HCT116 (cell line): ENCODE measurements at regions not wholly inside any gene's neighbourhood (a gene's known extent, or its start where the extent isn't known, plus 50 kb on each side); places are given as distances from the start of the nearest gene placed in this dataset.

ENCODE experiments used
- ATAC-seq: fragments of 200-7000 bp; cut with Tn5 transposase; 2 replicates; pipeline ENCODE4 v1.9.1; 2020; ENCODE audit warnings: mild to moderate bottlenecking, moderate library complexity
- BruUV-seq: library from RNA; stranded (reverse); fragments of 400-500 nt; replicated peaks from 2 replicates; lab custom pipeline; 2021; lab: Mats Ljungman, UMichigan
- CTCF ChIA-PET: fragments of 300-600 bp; sonication (Branson Sonifier 250); formaldehyde crosslinking; loops from one replicate; lab custom pipeline; 2021; ENCODE audit warnings: antibody characterized with exemption; lab: Charles Lee
- POLR2A ChIA-PET: fragments of 300-600, 350-600 bp; sonication (Branson Sonifier 250); formaldehyde crosslinking; loops from one replicate; lab custom pipeline; 2021; ENCODE audit warnings: antibody characterized with exemption; lab: Charles Lee
- RAD21 ChIA-PET, 2 experiments: fragments of 300-600 bp; sonication (Branson Sonifier 250); formaldehyde crosslinking; loops; one replicate each; lab custom pipeline; 2023; ENCODE audit warnings: low total read pairs in 2 of 2; ENCODE audit not compliant: uncharacterized antibody in 2 of 2, unreplicated experiment in 2 of 2, low non-redundant PET in 1 of 2; lab: Charles Lee
- DNase-seq: peaks from one replicate; pipeline ENCODE4 v3.0.0-alpha.2; 2010; ENCODE audit warnings: low read depth, low spot score
- H2AFZ ChIP-seq: fragments of 200-600 bp; shearing (Covaris generic), sonication (generic); 2 replicates; pipeline ENCODE4 v1.6.1; 2017; ENCODE audit warnings: low read depth, mixed run types, mixed read lengths, antibody characterized with exemption, low read length; ENCODE audit not compliant: poor library complexity, severe bottlenecking
- H3K27ac ChIP-seq: 2 replicates; pipeline ENCODE4 v1.5.1; 2012; ENCODE audit warnings: low read depth, low read length
- H3K27me3 ChIP-seq: fragments of 200-600 bp; sonication (generic); 2 replicates; pipeline ENCODE4 v1.6.1; 2016; ENCODE audit warnings: mixed run types, low read length, mixed read lengths; ENCODE audit not compliant: insufficient read depth
- H3K36me3 ChIP-seq, 2 experiments: fragments of 200-500 bp in 1 of 2; fragments of 200-600 bp in 1 of 2; sonication (Bioruptor generic) in 1 of 2; sonication (generic) in 1 of 2; 2 replicates each; pipeline versions ENCODE4 v1.5.1 to v1.6.1; 2014 to 2016; ENCODE audit warnings: low read length in 2 of 2, inconsistent platforms in 1 of 2, mixed read lengths in 1 of 2, mixed run types in 1 of 2; ENCODE audit not compliant: insufficient read depth in 2 of 2, control insufficient read depth in 1 of 2
- H3K4me1 ChIP-seq, 2 experiments: fragments of 200-600 bp in 1 of 2; sonication (generic) in 1 of 2; 2 replicates each; pipeline versions ENCODE4 v1.5.1 to v1.6.1; 2012 to 2017; ENCODE audit warnings: low read length in 2 of 2, inconsistent platforms in 1 of 2, mild to moderate bottlenecking in 1 of 2, mixed read lengths in 1 of 2, mixed run types in 1 of 2, moderate library complexity in 1 of 2; ENCODE audit not compliant: insufficient read depth in 2 of 2, control insufficient read depth in 1 of 2
- H3K4me2 ChIP-seq: fragments of 200-600 bp; sonication (generic); 2 replicates; pipeline ENCODE4 v1.6.1; 2017; ENCODE audit warnings: mixed run types, low read length, mixed read lengths
- H3K4me3 ChIP-seq, 2 experiments: fragments of 200-600 bp in 1 of 2; sonication (generic) in 1 of 2; replicated peaks in 1 of 2; 2 replicates each; pipeline ENCODE4 v1.5.1; 2011 to 2016; ENCODE audit warnings: low read length in 2 of 2, control low read depth in 1 of 2, low read depth in 1 of 2, mild to moderate bottlenecking in 1 of 2, mixed read lengths in 1 of 2, mixed run types in 1 of 2
- H3K79me2 ChIP-seq: fragments of 200-600 bp; sonication (generic); 2 replicates; pipeline ENCODE4 v1.6.1; 2017; ENCODE audit warnings: mild to moderate bottlenecking, mixed run types, low read length, moderate library complexity, mixed read lengths; ENCODE audit not compliant: insufficient read depth
- H3K9ac ChIP-seq: fragments of 200-600 bp; sonication (generic); 2 replicates; pipeline ENCODE4 v1.6.1; 2016; ENCODE audit warnings: low read length, mixed read lengths
- H3K9me2 ChIP-seq: fragments of 200-600 bp; sonication (generic), shearing (Covaris generic); 2 replicates; pipeline ENCODE4 v1.6.1; 2017; ENCODE audit warnings: mixed run types, mild to moderate bottlenecking, moderate library complexity; ENCODE audit not compliant: insufficient read depth
- H3K9me3 ChIP-seq, 2 experiments: fragments of 200-500 bp in 1 of 2; fragments of 200-600 bp in 1 of 2; sonication (Bioruptor generic) in 1 of 2; sonication (generic) in 1 of 2; 2 replicates each; pipeline ENCODE4 v1.6.1; 2014 to 2017; ENCODE audit warnings: low read length in 2 of 2, mixed read lengths in 2 of 2, inconsistent platforms in 1 of 2, low read depth in 1 of 2, mild to moderate bottlenecking in 1 of 2, mixed run types in 1 of 2, moderate library complexity in 1 of 2; ENCODE audit not compliant: control insufficient read depth in 1 of 2, insufficient read depth in 1 of 2
- H4K20me1 ChIP-seq: fragments of 200-600 bp; sonication (generic), shearing (Covaris generic); 2 replicates; pipeline ENCODE4 v1.6.1; 2017; ENCODE audit warnings: mixed run types, mild to moderate bottlenecking, moderate library complexity; ENCODE audit not compliant: insufficient read depth
- CBX3 ChIP-seq: IDR thresholded peaks from 2 replicates; pipeline ENCODE4 v1.6.1; 2012; ENCODE audit warnings: low read depth
- CTCF ChIP-seq, 3 experiments: fragments of 200-600 bp in 1 of 3; sonication (generic) in 1 of 3; IDR thresholded peaks in 2 of 3; conservative IDR thresholded peaks in 1 of 3; 2 replicates each; pipeline ENCODE4 v1.5.1; 2012 to 2017; ENCODE audit warnings: low read depth in 2 of 3, low read length in 2 of 3, antibody characterized with exemption in 1 of 3, borderline replicate concordance in 1 of 3, control low read depth in 1 of 3, mild to moderate bottlenecking in 1 of 3, mixed read lengths in 1 of 3, mixed run types in 1 of 3, moderate library complexity in 1 of 3; ENCODE audit not compliant: insufficient read depth in 1 of 3
- FOSL1 ChIP-seq: IDR thresholded peaks from 2 replicates; pipeline ENCODE4 v1.6.1; 2012; ENCODE audit warnings: low read depth
- JUND ChIP-seq: IDR thresholded peaks from 2 replicates; pipeline ENCODE4 v1.6.1; 2012
- POLR2A ChIP-seq: IDR thresholded peaks from 2 replicates; pipeline ENCODE4 v1.7.0; 2011; ENCODE audit warnings: borderline replicate concordance; ENCODE audit not compliant: insufficient read depth, insufficient read length; ENCODE audit errors: extremely low read depth
- RAD21 ChIP-seq: IDR thresholded peaks from 2 replicates; pipeline ENCODE4 v1.6.1; 2012; ENCODE audit warnings: low read depth, mild to moderate bottlenecking
- SIN3A ChIP-seq: IDR thresholded peaks from 2 replicates; pipeline ENCODE4 v1.6.1; 2012; ENCODE audit warnings: low read depth
- SP1 ChIP-seq: IDR thresholded peaks from 2 replicates; pipeline ENCODE4 v1.6.1; 2012; ENCODE audit warnings: low read depth
- SRF ChIP-seq: IDR thresholded peaks from 2 replicates; pipeline ENCODE4 v1.6.1; 2012; ENCODE audit warnings: low read depth
- TCF7L2 ChIP-seq: IDR thresholded peaks from 2 replicates; pipeline ENCODE4 v1.7.0; 2011; ENCODE audit warnings: borderline replicate concordance, inconsistent platforms; ENCODE audit not compliant: insufficient read depth, insufficient read length; ENCODE audit errors: extremely low read depth
- YY1 ChIP-seq: IDR thresholded peaks from 2 replicates; pipeline ENCODE4 v1.6.1; 2011; ENCODE audit warnings: low read length, low read depth, moderate library complexity, mild to moderate bottlenecking; ENCODE audit not compliant: insufficient replicate concordance; ENCODE audit errors: extremely low read depth
- ZFX ChIP-seq: fragments of 450-650 bp; IDR thresholded peaks from 2 replicates; pipeline ENCODE4 v1.6.1; 2017
- ZNF274 ChIP-seq: fragments of 200-500 bp; sonication (Bioruptor generic); IDR thresholded peaks from 2 replicates; pipeline ENCODE4 v1.6.1; 2014; ENCODE audit warnings: mild to moderate bottlenecking, low read depth, low read length, inconsistent platforms
- intact Hi-C: fragments of 100-400 bp; cut with micrococcal nuclease; formaldehyde crosslinking; loops from 2 replicates; pipeline ENCODE4 v1.10.0; 2022

DNA sequence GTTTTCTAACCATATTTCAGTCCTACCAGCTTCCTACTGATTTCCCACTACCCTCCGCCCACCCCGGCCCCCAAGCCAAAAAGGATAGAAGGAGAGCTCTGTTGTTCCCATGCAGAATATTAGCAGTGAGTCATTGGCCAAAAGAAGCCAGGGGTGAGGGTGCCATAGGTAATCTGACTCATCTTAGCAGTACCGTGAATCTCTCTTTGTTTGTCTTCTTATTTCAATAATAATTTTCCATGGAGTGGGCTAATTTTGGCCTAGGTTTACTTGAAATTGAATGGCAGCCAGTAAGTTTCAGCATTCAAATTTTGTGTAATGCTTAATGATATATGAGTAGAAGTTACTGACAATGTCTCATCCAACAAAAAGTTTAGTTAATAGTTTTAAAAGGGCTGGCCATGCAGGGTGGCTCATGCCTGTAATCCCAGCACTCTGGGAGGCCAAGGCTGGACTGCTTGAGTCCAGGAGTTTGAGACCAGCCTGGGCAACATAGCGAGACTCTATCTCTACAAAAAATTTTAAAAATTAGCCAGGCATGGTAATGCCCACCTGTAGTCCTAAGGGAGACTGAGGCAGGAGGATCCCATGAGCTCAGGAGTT lies 74.2 kb downstream of the C9orf152 start:
- no peaks in the 10 kb centered on the region for H3K9me2 ChIP-seq
- H3K4me3 ChIP-seq: peak overlapping the region in 1 of 2 experiments; percentile 16; a peak in 2 of 4 replicates
- intact Hi-C loops: no loop called here
- DNase-seq (peak; percentile 47), ATAC-seq (peak; percentile 92)
- peak overlapping the region; percentile 61 for H3K4me2 ChIP-seq
- ChIA-PET CTCF (interaction anchor here (1.6 kb wide), 1 partner anchor 9 kb away, joined by 4 read pairs; no protein-coding TSS in a partner anchor), RAD21 (no interaction called here), POLR2A (no interaction called here)
- H3K79me2 ChIP-seq: peaks cover 42% of the 10 kb centered on the region
- peak overlapping the region; percentile 48 for H3K27ac ChIP-seq
- no peak overlapping the region for H3K9ac ChIP-seq
- H3K9me3 ChIP-seq: no peaks in the 10 kb centered on the region
- BruUV-seq: no TSS peak
- no peaks in the 10 kb centered on the region for H3K27me3 ChIP-seq
- no peaks in the 10 kb centered on the region for H4K20me1 ChIP-seq
- H3K36me3 ChIP-seq: peaks cover 0 to 11% of the 10 kb centered on the region in 2 experiments; a peak in 1 of 4 replicates
- TF ChIP-seq SP1 (peak; percentile 66), ZNF274 (no peak), SRF (0 out of 2 replicates have a peak, but pooled peaks have one; percentile 49), CBX3 (peak; percentile 51; the same call in 1 of the 2 replicates), RAD21 (0 out of 2 replicates have a peak, but pooled peaks have one; percentile 8), POLR2A (no peak), FOSL1 (peak; percentile 81), JUND (peak; percentile 75)
- H2AFZ ChIP-seq: no peak overlapping the region
- H3K4me1 ChIP-seq: peaks cover 13 to 41% of the 10 kb centered on the region in 2 experiments

GRCh38 chr9:110135846-110136245 lies 72.1 kb downstream of the C9orf152 start:
- Histone ChIP-seq H2AFZ (no peak overlapping the region), H3K27ac (no peak overlapping the region), H4K20me1 (peaks cover 4% of the 10 kb centered on the region; the same call in 1 of the 2 replicates), H3K79me2 (peaks cover 53% of the 10 kb centered on the region), H3K36me3 (peaks cover 0 to 21% of the 10 kb centered on the region in 2 experiments; a peak in 1 of 4 replicates), H3K4me1 (peaks cover 13 to 34% of the 10 kb centered on the region in 2 experiments), H3K9me3 (no peaks in the 10 kb centered on the region), H3K4me3 (no peak overlapping the region), H3K9ac (no peak overlapping the region), H3K4me2 (no peak overlapping the region), H3K27me3 (no peaks in the 10 kb centered on the region), H3K9me2 (no peaks in the 10 kb centered on the region)
- POLR2A ChIA-PET: no interaction called here
- BruUV-seq: no TSS peak
- CTCF ChIA-PET: no interaction called here
- ATAC-seq (no peak), DNase-seq (no peak)
- TF ChIP-seq TCF7L2 (no peak), SRF (no peak), CBX3 (no peak), ZFX (no peak), ZNF274 (no peak), POLR2A (no peak), SIN3A (no peak), CTCF (IDR thresholded peaks at IDR 0.05 in 2 of 3, conservative IDR thresholded peaks at IDR 0.05 in 1 of 3; ENCODE audit: borderline replicate concordance in 1 of 3, insufficient read depth in 1 of 3, low read depth in 2 of 3, low read length in 2 of 3) (no peak), YY1 (no peak)
- intact Hi-C loops: no loop called here
- RAD21 ChIA-PET: no interaction called here
